GM18519 (cell line): ENCODE measurements at regions not wholly inside any gene's neighbourhood (a gene's known extent, or its start where the extent isn't known, plus 50 kb on each side); places are given as distances from the start of the nearest gene placed in this dataset.

ENCODE experiments used
- ATAC-seq: cut with Tn5 transposase; IDR thresholded peaks from one replicate; pipeline ENCODE4 v1.9.1; 2021; ENCODE audit warnings: mild to moderate bottlenecking, moderate library complexity; ENCODE audit not compliant: unreplicated experiment, low FRiP score

DNA sequence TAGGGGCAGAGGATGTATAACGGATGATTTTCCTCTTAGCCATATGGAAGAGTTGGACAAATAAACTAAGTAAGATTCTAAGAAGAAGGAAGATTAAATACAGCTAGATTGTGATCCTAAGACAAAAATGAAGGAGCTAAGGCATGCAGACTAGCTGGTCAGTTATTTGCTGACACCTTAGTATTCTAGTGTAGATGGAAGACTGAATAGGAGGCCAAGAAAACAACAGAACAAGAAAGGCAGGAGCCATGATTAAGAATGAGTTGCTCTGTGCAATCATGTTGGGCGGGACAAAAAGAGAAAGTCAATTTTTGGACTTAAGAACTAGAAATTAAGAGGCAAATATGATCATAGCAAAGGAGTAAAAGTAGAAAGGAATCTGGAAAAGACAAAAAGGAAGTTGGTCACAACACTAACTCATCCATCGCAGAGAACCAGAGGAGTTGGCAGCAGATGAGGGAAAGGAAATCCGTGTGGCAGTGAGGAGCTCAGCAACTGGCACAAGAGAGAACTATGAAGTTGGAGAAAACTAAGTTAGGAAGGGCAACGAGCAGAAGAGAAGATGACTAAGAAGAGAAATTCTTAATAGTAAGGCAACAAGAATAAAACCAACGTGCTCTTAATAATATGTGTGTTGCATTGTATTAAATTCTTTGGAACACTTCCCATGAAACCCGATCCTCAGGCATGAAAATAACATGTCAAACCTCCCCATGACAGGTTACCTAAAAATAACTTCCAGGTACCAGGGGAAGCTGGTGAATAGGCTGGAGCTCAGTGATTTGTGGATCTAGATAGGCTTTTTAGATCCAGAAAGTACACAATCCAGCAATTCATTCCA, 234.4 kb downstream of the LTN1 start:
- no peak for ATAC-seq

DNA sequence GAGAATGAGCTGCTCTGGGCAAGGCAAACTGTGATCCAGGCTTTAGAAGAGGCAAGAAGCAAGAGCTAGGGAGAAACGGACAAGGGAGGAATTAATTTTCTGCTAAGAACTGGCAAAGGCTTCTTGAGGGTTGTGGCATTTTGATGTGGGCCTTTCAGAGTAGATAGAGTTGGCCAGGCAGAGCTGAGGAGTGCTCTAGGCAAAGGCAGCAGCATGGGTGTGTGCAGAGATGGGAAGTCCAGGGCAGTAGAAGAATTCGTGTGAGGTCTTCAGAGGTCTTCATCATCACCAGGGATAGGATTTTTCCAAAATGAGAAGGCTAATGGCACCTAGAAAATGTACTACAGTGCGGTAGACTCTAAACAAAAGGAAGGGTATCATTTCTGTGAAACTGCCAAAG, 237.8 kb downstream of the LTN1 start:
- ATAC-seq, result no peak

DNA sequence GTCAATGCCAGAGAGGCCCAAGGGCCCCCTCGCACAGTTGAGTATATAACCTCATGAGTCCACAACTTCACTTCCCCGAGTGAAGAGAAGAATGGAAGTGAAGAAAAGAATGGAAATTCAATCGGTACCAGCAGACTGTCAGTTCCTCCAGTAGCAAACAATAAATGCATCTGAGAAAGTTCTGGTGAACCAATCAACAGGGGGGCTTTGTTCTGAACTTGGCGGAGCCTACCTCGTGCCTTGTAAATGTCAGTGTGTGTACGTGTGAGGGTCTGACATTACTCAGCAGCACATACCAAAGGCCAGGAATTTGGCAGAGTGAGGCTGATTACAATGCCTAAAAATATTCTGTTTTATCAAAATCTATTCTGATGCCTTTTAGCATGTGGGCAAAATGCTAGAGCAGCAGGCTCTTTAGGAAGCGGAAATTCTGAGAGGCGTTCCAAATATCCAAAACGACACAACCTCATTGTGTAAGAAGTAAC, 238.5 kb downstream of the LTN1 start:
- no peak for ATAC-seq

DNA sequence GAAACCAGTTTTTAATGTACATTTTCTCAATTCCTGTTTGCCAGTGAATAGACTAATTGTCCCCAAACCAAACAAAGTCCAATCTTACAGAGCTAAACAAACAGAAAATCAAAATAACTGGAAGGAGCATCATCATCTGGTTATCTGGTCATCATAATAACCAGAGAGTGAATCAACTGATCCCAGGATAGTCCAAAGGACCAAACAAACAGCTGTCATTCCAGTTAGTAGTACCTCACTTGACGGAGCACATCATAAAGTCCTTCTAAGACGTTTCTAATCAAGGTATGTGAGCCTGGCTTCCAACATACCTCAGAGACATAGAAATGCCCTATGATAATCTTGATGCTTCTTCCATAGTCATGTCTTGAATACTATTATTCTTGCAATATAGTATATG, 240.5 kb downstream of the LTN1 start:
- no peak for ATAC-seq

DNA sequence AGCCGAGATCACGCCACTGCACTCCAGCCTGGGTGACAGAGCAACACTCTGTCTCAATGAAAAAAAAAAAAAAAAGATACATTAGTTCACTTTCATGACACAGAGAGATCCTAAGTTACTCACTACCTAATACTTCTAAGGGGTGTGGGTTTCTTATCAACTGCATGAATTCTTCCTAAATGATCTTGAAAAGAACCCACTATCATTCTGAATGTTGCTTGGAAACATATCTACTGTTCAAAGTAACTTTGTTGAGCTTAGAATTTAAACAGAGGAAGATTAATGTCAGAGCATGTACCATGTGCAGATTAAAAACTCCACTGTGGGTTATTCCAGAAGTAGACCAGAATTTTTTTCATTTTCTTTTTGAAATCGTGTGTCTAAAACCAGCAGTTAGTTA, 241.5 kb downstream of the LTN1 start:
- no peak for ATAC-seq

DNA sequence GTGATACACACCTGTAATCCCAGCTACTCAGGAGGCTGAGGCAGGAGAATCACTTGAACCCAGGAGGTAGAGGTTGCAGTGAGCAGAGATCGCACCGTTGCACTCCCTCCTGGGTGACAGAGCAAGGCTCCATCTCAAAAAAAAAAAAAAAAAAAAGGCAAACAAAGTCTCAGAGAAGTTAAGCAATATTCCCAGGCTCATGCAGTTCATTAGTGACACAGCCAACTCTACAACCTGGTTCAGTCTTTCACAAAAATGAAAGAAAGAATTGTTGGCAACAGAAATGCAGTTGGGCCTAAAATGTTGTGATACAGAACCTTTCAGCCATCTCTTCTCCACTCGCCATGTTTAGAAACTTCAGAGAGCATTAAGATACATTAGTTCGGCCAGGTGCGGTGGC, 242.1 kb downstream of the LTN1 start:
- no peak for ATAC-seq

DNA sequence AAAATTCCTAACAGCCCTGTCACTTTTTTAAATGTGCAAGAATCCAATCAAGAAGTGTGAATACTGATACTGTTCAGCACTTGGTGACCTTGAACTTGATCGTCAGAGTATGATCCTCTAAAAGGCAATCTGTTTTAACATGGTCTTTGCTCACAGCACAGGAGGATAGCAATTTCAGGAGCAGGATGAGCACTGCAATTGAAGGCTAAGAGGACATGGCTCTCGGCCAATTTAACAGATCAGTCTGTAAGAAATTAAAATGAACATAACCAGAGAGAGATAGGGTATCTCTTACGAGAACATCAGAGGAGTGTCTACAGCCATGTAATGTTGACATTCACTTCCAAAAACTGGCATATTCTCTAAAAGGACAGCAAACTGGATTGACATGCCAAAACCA, 243.1 kb downstream of the LTN1 start:
- ATAC-seq, result no peak

DNA sequence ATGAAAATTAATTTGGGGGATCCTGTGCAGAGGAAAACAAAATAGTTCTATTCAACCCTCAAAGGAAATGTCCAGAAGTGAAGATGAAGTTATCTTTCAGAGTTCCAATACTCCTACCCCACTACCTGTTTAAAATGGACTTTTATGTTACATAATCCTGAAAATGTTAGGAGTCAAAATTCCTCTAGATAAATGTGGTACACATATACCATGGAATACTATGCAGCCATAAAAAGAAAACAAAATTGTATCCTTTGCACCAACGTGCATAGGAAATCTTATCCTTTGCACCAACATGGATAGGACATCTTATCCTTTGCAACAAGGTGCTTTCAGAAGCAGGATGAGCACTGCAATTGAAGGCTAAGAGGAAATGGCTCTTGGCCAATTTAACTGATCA, 245.2 kb downstream of the LTN1 start:
- no peak for ATAC-seq

DNA sequence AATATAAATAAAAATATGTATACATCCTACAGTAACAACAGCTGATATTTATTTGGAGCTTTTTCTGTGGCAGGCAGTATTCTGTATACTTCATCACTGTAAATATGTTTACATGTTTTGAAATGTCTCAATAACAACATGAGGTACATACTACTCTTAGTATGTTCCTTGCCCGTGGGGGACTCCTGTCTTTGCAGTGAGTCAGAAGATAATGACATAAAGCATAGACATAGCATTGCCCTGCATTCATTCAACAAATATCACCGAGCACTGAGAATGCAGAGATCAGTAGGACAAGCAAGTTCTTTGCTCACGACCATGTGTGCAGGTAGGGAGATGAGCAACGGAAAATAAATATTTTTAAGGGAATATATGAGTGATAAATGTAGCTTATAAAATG, 246.5 kb downstream of the LTN1 start:
- no peak for ATAC-seq

DNA sequence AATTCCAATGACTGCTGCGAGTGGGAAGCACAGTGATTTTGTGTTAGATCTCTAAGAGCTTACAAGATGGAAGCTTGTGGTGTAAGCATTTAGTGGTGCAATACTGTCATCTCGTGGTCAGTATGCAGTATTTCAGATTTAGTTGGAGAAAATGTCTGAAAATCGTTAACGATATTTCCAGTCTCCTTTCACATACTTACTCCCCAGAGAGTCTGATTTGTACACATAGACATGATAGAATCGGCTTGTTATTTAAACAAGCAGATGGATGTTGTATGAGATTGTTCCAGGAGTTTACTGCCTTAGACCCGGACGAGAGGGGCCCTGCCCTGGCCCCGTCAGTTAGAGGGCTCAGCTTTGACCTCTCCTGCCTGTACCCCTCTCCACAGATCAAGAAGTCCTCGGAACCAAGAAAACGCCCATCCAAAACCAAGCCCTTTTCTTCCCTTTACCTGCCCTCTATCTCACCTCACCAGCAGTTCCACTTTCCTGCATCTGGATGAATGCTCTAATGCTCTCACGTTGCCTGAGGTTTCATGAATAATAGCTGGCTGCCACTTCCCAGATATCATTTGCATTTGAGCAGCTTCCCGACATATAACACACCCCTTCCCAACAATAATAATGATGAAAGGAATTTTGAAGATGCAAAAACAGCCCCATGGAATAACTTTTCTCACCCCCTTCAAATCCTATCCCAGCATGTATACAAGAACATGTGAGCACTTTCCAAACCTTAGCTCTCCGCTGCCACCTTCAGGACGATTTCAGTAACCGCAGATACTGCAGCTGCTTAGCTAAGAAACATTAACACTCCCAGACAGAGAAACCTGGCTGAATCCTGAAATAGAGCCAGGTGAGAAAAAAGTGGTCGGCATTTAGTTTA, 247.3 kb downstream of the LTN1 start:
- ATAC-seq, result peak; percentile 71

DNA sequence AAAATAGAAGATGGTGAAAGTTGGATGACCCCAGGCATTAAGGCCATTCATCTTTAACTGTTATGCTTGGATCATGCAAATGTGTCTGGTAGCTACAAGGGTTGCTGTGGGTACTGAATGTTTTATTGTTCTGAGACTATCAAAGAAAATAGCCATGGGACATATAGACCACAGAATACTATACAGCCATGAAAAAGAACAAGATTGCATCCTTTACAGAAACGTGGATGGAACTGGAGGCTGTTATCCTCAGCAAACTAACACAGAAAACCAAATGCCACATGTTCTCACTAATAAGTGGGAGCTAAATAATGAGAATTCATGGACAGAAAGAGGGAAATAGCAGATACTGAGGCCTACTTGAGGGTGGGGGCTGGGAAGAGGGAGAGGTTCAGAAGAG, 249.0 kb downstream of the LTN1 start:
- no peak for ATAC-seq

DNA sequence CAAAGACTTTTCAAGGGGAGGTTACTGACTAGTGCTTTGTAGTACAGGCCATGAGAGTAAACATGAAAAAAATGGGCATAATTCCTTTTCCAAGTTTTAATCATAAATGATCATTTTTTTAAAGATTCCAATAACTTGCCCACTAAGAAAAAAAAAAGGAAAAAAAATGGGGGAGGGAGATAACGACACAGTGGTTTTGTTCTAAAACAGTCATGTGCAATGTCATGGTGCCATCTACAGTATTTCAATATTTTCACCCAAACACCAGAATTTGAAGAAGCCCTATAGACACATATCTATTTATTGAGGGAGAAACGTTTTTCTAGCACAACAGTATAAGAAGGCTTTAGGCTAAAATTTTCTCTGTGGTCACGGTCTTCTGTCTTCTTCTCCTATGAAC, 250.2 kb downstream of the LTN1 start:
- no peak for ATAC-seq

DNA sequence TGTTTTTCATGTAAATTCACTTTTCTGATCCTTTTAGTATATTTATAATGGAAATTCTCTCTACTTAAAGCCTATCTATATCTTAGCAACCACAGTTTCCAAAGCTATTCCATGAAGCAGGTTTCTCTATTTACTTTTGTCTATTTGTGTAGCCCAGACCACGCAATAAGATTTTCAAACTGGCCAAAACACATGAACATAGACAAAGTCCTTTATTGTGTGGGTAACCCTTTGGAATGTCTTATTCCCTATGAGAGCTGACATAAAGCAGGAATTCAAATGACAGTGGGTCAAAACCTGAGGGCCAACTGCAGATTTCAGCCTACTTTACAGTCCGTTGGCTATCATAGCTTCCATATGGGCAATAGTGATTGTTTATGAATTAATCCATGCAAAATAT, 252.6 kb downstream of the LTN1 start:
- ATAC-seq, result no peak

DNA sequence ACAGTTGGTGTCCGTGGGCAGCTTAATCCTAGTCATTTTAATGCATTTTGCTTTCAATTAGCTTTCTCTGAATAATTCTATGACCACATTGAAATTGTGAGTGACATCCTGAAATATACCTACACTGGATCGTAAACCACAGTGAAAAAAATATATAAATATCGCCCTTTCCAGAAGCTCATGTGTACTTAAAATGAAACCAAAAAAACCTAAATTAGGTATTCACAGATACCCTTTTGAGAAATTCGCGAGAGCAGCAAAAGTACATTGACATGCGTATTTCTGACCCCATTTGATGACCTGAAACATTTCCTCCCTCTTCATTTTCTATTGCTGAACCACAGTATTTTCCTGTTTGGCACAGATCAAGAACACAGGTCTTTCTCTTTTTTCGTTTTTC, 253.8 kb downstream of the LTN1 start:
- ATAC-seq, result peak; percentile 82

DNA sequence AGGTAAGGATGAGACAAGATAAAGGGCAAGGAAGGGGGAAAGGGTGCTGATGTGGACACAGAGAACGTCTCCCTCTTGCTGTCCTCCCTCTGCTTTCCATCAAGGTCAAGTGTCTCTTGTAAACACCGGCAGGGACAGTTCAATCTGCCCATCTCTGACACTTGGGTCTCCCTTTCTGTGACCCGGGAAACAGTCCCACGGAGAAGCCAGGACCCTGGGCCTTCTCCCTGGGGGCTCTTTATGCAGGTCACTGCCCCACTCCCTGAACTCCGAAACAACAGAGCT, 254.3 kb downstream of the LTN1 start:
- ATAC-seq, result no peak

DNA sequence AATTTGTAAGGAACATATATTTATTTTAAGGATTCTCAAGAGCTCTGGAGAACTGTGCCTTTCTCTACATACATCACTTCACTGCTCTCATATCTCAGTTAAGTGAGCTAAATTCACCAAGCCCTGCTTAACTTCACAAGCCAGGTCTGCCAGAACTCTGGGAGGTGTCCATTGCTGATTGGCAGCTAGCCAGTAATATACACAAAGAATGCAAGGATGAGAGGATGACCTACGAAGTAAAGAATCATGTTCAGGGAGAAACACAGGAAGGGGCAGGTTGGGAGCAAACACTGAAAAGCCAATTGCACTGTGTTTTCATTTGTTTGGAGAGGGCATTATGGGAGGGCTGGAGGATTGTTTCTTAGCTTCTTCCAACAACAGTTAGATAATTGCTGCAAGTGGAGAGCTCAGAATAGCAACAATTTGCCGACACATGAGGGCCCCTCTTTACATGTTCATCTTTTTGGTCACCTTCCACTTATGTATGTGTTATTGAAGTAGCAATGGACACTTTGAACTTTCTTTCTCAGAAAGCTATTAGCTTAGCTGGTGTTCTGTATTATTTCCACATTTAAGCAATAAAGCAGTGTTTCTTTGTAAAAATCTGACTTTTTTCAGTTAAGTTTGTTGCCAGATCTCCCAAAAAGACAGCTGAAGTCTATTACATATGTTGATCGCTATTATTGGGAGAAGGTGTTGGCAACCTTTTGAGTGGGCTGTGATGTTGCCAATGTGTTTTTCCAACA, 254.8 kb downstream of the LTN1 start:
- no peak for ATAC-seq

DNA sequence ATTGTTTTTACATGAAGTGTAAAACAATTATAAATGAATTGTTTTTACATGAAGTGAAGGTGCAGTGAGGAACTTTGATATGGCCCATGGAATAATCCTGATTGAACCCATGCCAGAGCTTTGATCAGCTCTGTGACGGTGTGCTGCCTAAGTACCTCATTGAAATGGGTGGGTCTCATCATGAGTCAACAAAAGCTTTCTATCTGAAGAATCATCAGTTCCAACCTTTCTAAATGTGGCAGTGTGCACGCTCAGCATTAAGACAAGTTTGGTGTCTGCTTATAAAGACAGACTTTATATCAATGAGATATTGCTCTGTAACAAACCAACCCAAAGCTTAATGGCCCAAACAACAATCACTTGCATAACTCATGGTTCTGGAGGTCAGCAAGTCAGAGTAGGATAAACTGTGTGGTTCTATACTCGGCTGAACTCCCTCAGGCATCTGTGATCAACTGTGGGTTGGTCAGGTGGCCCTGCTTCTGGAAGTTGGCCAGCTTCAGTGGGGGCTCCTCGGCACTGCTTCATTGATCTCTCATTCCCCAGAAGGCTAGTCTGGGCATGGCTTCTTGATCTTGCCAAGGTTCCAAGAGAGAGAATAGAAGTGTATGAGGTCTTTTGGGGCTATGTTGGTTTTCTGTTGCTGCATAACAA, 258.0 kb downstream of the LTN1 start:
- ATAC-seq, result no peak

DNA sequence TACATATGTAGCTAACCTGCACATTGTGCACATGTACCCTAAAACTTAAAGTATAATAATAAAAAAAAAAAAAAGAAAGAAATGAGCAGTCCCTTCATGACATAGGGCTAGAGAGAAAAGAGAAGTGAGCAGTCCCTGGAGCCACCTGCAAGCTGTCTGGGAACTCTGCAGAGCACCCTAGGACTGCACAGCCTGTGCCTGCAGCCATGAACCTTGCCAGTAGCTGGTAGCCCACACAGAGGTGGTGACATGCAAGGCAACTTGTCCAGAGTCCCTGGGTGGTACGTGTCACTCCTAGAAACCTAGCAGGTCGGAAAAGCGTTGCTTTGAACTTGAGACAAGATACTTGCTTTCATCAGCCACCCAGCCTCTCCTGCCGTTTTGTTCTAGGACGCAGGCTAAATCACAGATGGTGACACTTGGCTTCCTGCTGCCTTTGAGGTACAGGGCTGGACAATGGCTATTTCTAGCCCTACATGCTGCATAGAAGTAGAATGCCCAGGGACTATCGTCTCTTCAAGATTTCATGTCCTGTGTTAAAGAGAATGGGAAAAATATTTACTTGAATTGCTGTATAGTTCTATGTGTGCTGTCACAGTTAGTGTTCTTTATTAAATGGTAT, 260.9 kb downstream of the LTN1 start:
- ATAC-seq, result no peak

DNA sequence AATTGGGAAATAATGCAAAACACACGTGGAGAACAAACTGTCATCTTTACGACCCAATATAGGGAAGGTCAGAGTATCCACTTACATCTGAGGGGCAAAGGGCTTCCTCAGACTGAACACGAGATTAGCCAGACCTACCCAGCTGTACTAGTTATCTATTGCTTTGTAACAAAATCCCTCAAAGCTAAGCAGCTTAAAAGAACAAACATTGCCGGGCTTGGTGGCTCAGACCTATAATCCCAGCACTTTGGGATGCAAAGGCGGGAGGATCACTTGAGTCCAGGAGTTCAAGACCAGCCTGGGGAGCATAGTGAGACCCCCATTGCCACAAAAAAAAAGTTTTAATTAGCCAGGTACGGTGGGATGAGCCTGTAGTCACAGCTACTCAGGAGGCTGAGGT, 262.8 kb downstream of the LTN1 start:
- ATAC-seq, result no peak

DNA sequence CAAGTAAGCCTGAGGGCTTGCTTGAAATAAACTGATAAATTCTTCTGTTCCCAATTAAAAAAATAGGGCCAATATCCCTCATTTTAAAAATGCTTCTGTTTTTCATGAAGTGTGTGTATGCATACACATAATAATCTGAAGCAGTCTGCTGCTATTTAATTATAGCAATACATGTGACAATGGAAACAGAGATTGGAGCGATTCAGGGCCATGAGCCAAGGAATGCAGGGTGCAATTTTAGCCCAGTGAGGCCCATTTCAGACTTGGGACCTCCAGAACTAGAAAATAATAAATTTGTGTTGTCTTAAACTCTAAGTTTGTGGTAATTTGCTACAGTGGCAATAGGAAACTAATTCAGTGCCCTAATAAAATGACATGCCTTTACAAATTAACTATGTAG, 264.9 kb downstream of the LTN1 start:
- no peak for ATAC-seq
